K562 (cell line): ENCODE measurements at regions not wholly inside any gene's neighbourhood (a gene's known extent, or its start where the extent isn't known, plus 50 kb on each side); places are given as distances from the start of the nearest gene placed in this dataset.

Experiments
- CHAMP1 ChIP-seq: fragments of 450-650 bp; IDR thresholded peaks from 2 replicates; pipeline ENCODE4 v1.6.1; 2016; ENCODE audit warnings: mild to moderate bottlenecking
- E2F3 ChIP-seq: fragments of 250-450 bp; sonication (Bioruptor Pico); IDR thresholded peaks from 2 replicates; pipeline ENCODE4 v1.4.0; 2020; ENCODE audit warnings: mild to moderate bottlenecking
- PHTF2 ChIP-seq: fragments of 250-450 bp; sonication (Bioruptor Pico); IDR thresholded peaks from 2 replicates; pipeline ENCODE4 v1.5.0; 2021; ENCODE audit warnings: mild to moderate bottlenecking
- RBM17 ChIP-seq: fragments of 200-400 bp; formaldehyde crosslinking; IDR thresholded peaks from 2 replicates; pipeline ENCODE4 v1.6.1; 2017; ENCODE audit warnings: low read depth, mild to moderate bottlenecking, low read length, borderline replicate concordance
- TSHZ1 ChIP-seq: fragments of 250-450 bp; sonication (Bioruptor Pico); IDR thresholded peaks from 2 replicates; pipeline ENCODE4 v1.4.0; 2020; ENCODE audit warnings: mild to moderate bottlenecking, moderate library complexity
- ZNF140 ChIP-seq: fragments of 250-450 bp; sonication (Bioruptor Pico); IDR thresholded peaks from 2 replicates; pipeline ENCODE4 v1.8.0; 2021; ENCODE audit warnings: moderate library complexity, mild to moderate bottlenecking, inconsistent platforms
- ZNF586 ChIP-seq: fragments of 450-650 bp; formaldehyde crosslinking; conservative IDR thresholded peaks from 2 replicates; pipeline ENCODE4 v1.4.0; 2020; ENCODE audit warnings: mild to moderate bottlenecking, moderate library complexity
- TF ChIP-seq, protein P1 (sequence below), 2 experiments: fragments of 250-450 bp in 1 of 2; fragments of 450-650 bp in 1 of 2; sonication (Bioruptor Pico) in 1 of 2; IDR thresholded peaks; 2 replicates each; pipeline versions ENCODE4 v1.6.1 to v1.8.0; 2016 to 2021; ENCODE audit warnings: mild to moderate bottlenecking in 2 of 2, moderate library complexity in 2 of 2, missing compliant biosample characterization in 1 of 2, missing genetic modification characterization in 1 of 2
- TF ChIP-seq, protein P2 (sequence below): IDR thresholded peaks from 2 replicates; pipeline ENCODE4 v1.6.1; 2014; ENCODE audit warnings: antibody characterized with exemption

DNA sequence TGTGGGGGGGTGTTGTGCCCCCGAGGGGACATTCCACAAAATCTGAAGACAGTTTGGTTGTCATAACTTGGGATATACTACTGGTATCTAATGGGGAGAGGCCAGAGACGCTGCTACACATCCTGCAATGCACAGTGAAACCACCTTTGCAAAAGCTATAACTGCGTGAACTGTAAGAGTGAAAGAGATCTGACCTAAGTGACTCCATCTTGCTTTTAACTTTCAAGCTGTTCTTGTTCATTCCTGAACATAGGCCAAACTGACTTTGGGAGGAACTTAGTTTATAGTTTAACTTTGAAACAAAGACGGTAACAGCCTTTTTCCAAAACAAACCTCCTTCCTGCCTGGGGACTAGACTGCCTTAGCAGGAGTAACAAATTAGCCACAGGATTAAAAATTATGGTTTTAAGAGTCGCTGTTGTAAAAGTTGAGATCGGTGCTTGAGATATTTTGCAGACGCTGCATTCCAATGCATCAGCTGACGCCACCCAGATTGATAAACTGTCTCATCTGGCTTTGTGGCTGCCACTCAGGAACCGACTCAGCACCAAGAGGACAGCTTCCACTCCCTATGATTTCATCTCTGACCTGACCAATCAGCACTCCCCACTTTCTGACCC, 70.9 kb downstream of the ATXN3L start (continued):
- TF ChIP-seq ZNF586 (CRISPR knock-in tag) (no peak), PHTF2 (CRISPR knock-in tag) (no peak), RBM17 (no peak), TSHZ1 (CRISPR knock-in tag) (peak; percentile 46; the same call in 1 of the 2 replicates), ZNF140 (CRISPR knock-in tag) (no peak), E2F3 (no peak), CHAMP1 (no peak)
- TF ChIP-seq, protein P1, sequence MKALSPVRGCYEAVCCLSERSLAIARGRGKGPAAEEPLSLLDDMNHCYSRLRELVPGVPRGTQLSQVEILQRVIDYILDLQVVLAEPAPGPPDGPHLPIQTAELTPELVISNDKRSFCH (CRISPR knock-in tag; IDR thresholded peaks at IDR 0.05): no peak
- TF ChIP-seq, protein P1 (tag; IDR thresholded peaks at IDR 0.05): no peak
- TF ChIP-seq, protein P2, sequence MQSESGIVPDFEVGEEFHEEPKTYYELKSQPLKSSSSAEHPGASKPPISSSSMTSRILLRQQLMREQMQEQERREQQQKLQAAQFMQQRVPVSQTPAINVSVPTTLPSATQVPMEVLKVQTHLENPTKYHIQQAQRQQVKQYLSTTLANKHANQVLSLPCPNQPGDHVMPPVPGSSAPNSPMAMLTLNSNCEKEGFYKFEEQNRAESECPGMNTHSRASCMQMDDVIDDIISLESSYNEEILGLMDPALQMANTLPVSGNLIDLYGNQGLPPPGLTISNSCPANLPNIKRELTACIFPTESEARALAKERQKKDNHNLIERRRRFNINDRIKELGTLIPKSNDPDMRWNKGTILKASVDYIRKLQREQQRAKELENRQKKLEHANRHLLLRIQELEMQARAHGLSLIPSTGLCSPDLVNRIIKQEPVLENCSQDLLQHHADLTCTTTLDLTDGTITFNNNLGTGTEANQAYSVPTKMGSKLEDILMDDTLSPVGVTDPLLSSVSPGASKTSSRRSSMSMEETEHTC: no peak
